GM12892 (cell line): ENCODE measurements at regions not wholly inside any gene's neighbourhood (a gene's known extent, or its start where the extent isn't known, plus 50 kb on each side); places are given as distances from the start of the nearest gene placed in this dataset.

Experiments
- POLR2A ChIP-seq: IDR thresholded peaks from 2 replicates; pipeline ENCODE4 v1.6.1; 2011; ENCODE audit warnings: low read depth, low read length, control low read depth
- POLR2AphosphoS5 ChIP-seq: IDR thresholded peaks from 2 replicates; pipeline ENCODE4 v1.6.1; 2011; ENCODE audit warnings: low read depth, low read length, control low read depth
- TAF1 ChIP-seq: IDR thresholded peaks from 2 replicates; pipeline ENCODE4 v1.6.1; 2011; ENCODE audit warnings: low read depth, mild to moderate bottlenecking, control low read depth, low read length, borderline replicate concordance

GRCh38 chr2:153068915-153069314 is 350.5 kb downstream of the ARL6IP6 start:
- TF ChIP-seq TAF1 (no peak), POLR2A (no peak), POLR2AphosphoS5 (no peak)
